H1 (cell line): ENCODE measurements at regions not wholly inside any gene's neighbourhood (a gene's known extent, or its start where the extent isn't known, plus 50 kb on each side); places are given as distances from the start of the nearest gene placed in this dataset.

Source experiments
- CHD2 ChIP-seq: IDR thresholded peaks from 2 replicates; pipeline ENCODE4 v1.6.1; 2012; ENCODE audit warnings: low read length, improper control_type of control experiment
- CREB1 ChIP-seq: IDR thresholded peaks from 2 replicates; pipeline ENCODE4 v1.6.1; 2012; ENCODE audit warnings: inconsistent platforms
- CTCF ChIP-seq, 3 experiments: IDR thresholded peaks; 1 replicate in 2 of 3; 2 replicates in 1 of 3; pipeline versions ENCODE4 v1.5.1 to v1.6.1; 2011; ENCODE audit warnings: low read length in 3 of 3, mild to moderate bottlenecking in 3 of 3, inconsistent platforms in 2 of 3, low read depth in 1 of 3, moderate library complexity in 1 of 3; ENCODE audit not compliant: insufficient read depth in 1 of 3; ENCODE audit errors: control extremely low read depth in 1 of 3
- EZH2 ChIP-seq: fragments of 200-600 bp; sonication (generic); IDR thresholded peaks from 2 replicates; pipeline ENCODE4 v1.7.1; 2012; ENCODE audit warnings: low read depth, mild to moderate bottlenecking, moderate library complexity, low read length, inconsistent platforms; ENCODE audit not compliant: severe bottlenecking
- FOSL1 ChIP-seq: IDR thresholded peaks from 2 replicates; pipeline ENCODE4 v1.6.1; 2011; ENCODE audit warnings: mild to moderate bottlenecking, low read depth, low read length, moderate library complexity; ENCODE audit not compliant: insufficient read depth
- HDAC2 ChIP-seq, 2 experiments: fragments of 300-600 bp in 1 of 2; sonication (generic) in 1 of 2; IDR thresholded peaks; 2 replicates each; pipeline ENCODE4 v1.6.1; 2011 to 2012; ENCODE audit warnings: low read depth in 2 of 2, low read length in 2 of 2, mild to moderate bottlenecking in 2 of 2, moderate library complexity in 2 of 2, borderline replicate concordance in 1 of 2, inconsistent platforms in 1 of 2
- HDAC6 ChIP-seq: IDR thresholded peaks from one replicate; pipeline ENCODE4 v1.7.1; 2012; ENCODE audit warnings: low read depth, mild to moderate bottlenecking, inconsistent platforms, low read length, moderate library complexity
- JUND ChIP-seq: IDR thresholded peaks from 2 replicates; pipeline ENCODE4 v1.6.1; 2011; ENCODE audit warnings: mild to moderate bottlenecking, improper control_type of control experiment, low read length
- POLR2AphosphoS5 ChIP-seq: IDR thresholded peaks from 2 replicates; pipeline ENCODE4 v1.6.1; 2011; ENCODE audit warnings: low read depth, low read length
- RAD21 ChIP-seq, 2 experiments: IDR thresholded peaks in 1 of 2; conservative IDR thresholded peaks in 1 of 2; 2 replicates each; pipeline ENCODE4 v1.6.1; 2011; ENCODE audit warnings: low read depth in 2 of 2, low read length in 2 of 2, improper control_type of control experiment in 1 of 2, inconsistent platforms in 1 of 2, mild to moderate bottlenecking in 1 of 2, moderate library complexity in 1 of 2
- SUZ12 ChIP-seq: fragments of 200-600 bp; sonication (generic); IDR thresholded peaks from 2 replicates; pipeline ENCODE4 v1.6.1; 2012; ENCODE audit warnings: mild to moderate bottlenecking, inconsistent platforms, low read length, moderate library complexity, mixed read lengths
- TF ChIP-seq, protein P1 (sequence below): IDR thresholded peaks from 2 replicates; pipeline ENCODE4 v1.6.1; 2011; ENCODE audit warnings: low read length, improper control_type of control experiment

DNA sequence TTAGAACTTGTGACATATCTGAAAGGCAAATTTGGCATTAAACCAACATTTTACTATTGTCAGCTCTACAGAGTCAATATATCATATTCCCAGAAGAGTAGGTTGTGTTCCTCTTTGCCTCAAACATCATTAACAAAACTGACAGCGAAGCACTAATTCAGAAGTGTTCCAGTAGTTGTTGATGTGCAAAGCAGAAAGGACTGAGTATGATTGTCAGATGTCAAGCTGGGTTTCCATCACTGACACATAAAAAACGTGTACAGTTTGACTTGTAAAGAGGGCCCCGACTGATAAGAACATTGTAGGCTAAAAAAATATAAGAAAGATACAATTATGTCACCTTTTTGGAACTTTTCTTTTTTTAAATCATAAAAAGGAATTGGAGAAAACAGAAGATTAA lies 101.5 kb upstream of the ZNF608 start:
- TF ChIP-seq HDAC6 (no peak), JUND (no peak), CTCF (IDR thresholded peaks at IDR 0.05; ENCODE audit: control extremely low read depth in 1 of 3, insufficient read depth in 1 of 3, low read depth in 1 of 3, low read length in 3 of 3) (no peak), POLR2AphosphoS5 (no peak), RAD21 (IDR thresholded peaks at IDR 0.05 in 1 of 2, conservative IDR thresholded peaks at IDR 0.05 in 1 of 2; ENCODE audit: low read depth in 2 of 2, low read length in 2 of 2) (no peak), CREB1 (no peak), FOSL1 (no peak), CHD2 (no peak), EZH2 (no peak), HDAC2 (IDR thresholded peaks at IDR 0.05; ENCODE audit: borderline replicate concordance in 1 of 2, low read depth in 2 of 2, low read length in 2 of 2) (no peak), SUZ12 (no peak)
- TF ChIP-seq, protein P1, sequence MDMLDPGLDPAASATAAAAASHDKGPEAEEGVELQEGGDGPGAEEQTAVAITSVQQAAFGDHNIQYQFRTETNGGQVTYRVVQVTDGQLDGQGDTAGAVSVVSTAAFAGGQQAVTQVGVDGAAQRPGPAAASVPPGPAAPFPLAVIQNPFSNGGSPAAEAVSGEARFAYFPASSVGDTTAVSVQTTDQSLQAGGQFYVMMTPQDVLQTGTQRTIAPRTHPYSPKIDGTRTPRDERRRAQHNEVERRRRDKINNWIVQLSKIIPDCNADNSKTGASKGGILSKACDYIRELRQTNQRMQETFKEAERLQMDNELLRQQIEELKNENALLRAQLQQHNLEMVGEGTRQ: no peak
